GM21423 (cell line): ENCODE measurements at regions not wholly inside any gene's neighbourhood (a gene's known extent, or its start where the extent isn't known, plus 50 kb on each side); places are given as distances from the start of the nearest gene placed in this dataset.

Experiments
- ATAC-seq: cut with Tn5 transposase; IDR thresholded peaks from one replicate; pipeline ENCODE4 v1.9.1; 2021; ENCODE audit warnings: mild to moderate bottlenecking, moderate library complexity; ENCODE audit not compliant: unreplicated experiment

DNA sequence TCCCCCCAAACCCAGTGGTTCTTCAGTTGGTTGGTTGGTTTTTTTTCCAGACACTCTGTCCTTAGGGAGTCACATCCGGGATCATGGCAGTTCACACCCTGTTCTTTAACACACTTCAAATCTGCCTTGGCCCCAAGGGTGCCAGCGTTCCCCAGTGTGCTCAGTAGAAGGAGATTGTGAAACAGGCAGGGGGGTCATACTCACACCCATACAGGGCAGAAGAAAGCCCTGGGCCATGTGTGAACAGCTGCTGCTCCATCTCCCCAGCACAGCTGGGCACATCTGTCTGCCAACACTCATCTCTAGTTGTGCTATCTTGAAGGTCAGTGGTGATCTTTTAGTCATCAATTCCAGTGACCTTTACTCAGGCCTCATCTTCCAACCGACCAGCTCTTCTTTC lies 64.4 kb upstream of the FUT8 start:
- ATAC-seq, result no peak

DNA sequence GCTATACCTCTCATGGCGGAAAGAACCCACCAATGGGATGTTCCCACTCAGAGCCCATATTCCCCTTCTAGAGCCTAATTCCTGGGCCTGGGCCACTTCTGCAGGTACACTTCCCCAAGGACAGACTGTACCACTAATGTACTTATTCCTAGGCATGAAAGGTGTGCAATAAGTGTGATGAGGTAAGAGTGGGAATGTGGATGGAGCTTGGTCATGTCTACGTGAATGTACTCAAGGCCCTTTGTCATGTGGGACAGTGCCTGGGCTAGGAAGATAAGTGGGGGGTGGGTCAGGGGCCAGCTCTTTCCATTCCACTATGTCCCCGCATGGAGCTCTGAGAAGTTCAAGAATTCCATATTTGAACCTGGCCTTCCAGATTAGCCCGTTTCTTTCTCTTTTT lies 63.4 kb upstream of the FUT8 start:
- ATAC-seq, result no peak

DNA sequence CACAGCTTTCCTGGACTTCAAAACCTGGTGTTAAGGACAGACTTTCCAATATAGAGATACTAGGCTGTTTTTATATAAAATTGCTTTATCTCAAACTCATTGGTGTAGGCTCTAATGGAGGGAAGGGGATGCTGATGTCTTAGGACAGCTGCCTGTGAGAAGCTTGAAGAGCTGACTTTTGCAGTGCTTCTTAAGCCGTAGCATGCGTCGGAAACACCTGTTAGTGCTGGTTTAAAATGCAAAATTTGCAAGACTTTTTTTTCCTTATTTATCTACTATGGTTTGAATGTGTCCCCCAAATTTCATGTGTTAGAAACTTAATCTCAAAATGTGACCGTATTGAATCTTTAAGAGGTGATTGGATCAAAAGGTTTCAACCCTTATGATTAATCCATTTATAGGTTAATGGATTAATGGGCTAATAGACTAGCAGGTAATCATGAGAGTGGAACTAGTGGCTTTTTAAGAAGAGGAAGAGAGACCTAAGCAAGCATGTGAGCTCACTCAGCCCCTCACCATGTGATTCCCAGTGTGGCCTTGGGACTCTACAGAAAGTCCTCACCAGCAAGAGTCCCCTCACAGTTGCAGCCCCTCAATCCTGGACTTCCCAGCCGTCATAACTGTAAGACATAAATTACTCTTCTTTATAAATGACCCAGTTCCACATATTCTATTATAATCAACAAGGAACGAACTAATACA lies 60.9 kb upstream of the FUT8 start:
- ATAC-seq, result peak; percentile 41

- no peak for ATAC-seq
Measured at GRCh38 chr14:65352964-65353530, 59.5 kb upstream of the FUT8 start.

GRCh38 chr14:65354131-65354530 lies 58.4 kb upstream of the FUT8 start:
- no peak for ATAC-seq

DNA sequence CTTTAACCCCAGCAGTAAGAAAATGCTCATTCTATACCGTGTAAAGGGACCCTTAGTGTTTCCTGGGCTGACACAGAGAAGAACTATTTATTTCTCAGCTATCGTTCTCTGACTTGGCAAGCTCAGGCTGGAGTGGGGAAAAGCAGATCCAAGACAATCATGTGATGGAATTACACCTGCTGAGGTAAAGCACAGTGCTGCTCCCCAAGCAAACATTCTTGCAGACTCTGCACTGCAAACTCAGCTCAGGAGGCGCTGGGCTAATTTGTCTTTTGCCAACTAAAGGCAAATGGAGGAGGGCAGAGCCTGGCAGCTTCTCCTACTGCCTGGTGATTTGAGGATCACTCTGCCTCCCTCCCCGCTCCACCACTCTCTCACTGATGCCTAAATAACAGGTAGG lies 57.8 kb upstream of the FUT8 start:
- ATAC-seq, result no peak

DNA sequence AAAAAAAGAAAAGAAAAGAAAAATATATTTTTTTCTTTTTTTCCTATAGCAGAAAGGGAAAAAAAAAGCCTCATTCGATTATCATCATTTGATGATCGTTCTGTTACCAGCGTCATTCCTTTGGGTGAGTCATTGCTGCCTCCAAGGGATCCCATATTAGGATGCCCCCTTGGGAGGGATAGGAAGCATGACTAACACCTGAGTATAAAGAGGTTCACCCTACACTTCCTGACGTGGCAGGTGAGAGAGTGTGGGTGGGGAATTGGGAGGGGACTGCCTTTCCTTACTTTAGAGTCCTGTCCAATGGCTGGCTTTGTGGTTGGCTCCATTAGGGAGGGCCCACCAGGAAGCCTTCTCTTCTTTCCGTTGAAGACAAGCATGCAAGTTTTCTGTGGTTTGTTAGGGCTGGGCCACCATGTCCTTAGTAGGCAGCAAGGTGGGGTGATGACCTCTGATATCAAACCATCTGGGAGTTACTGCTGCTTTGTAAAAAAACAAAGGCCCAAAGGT lies 56.1 kb upstream of the FUT8 start:
- no peak for ATAC-seq

GRCh38 chr14:65357113-65357512 lies 55.4 kb upstream of the FUT8 start:
- no peak for ATAC-seq

DNA sequence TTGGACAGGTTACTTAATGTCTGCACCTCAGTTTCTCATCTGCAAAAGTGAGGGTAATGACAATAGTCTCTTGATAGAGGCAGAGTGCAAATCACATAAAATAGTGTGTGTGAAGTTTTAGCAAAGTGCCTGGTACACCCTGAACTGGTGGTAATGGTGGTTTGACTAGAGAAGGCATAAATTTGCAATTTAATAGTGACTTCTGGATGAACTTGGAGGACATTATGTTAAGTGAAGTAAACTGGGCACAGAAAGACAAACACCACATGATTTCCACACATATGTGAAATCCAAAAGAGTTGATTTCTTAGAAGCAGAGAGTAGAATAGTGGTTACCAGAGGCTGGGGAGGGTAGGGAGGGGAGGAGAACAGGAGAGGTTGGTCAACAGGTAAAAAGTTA lies 54.8 kb upstream of the FUT8 start:
- no peak for ATAC-seq

GRCh38 chr14:65359503-65359902 lies 53.0 kb upstream of the FUT8 start:
- ATAC-seq, result no peak

- ATAC-seq, result no peak
Measured at GRCh38 chr14:65360144-65360784, 52.3 kb upstream of the FUT8 start.

DNA sequence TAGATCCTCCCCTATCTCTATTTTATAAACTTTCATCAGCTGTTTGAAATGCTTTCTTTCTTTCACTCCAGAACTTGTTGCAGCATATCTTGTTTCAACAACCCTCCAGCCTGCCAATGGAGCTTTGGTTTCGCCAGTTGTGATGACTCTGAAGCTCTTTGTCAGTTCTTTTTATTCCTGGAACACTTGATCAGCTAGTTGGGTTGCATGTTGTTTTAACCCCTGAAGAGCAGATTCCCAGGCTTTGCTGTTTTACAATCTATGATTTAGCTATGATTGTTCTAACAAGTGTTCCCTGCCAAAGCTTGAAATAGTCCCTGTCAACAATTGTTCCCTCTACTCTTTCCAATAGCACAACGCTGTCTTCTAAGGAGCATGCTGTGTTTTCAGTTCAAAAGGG lies 50.6 kb upstream of the FUT8 start:
- ATAC-seq, result no peak
